H9 (cell line): ENCODE measurements at regions not wholly inside any gene's neighbourhood (a gene's known extent, or its start where the extent isn't known, plus 50 kb on each side); places are given as distances from the start of the nearest gene placed in this dataset.

Source experiments
- DNase-seq: peaks from one replicate; pipeline ENCODE4 v3.0.0-alpha.2; 2017
- H2AFZ ChIP-seq: one replicate; pipeline ENCODE4 v1.6.1; 2013; ENCODE audit warnings: mild to moderate bottlenecking, low read length, control low read depth, moderate library complexity
- H2AK5ac ChIP-seq: 2 replicates; pipeline ENCODE4 v1.6.1; 2013; ENCODE audit warnings: low read length, control low read depth, mixed read lengths; ENCODE audit not compliant: insufficient read length
- H2BK120ac ChIP-seq: one replicate; pipeline ENCODE4 v1.6.1; 2013; ENCODE audit warnings: low read depth, mild to moderate bottlenecking, low read length, control low read depth, inconsistent platforms; ENCODE audit not compliant: poor library complexity, severe bottlenecking
- H2BK12ac ChIP-seq: 2 replicates; pipeline ENCODE4 v1.6.1; 2013; ENCODE audit warnings: low read length, control low read depth, mixed read lengths, low read depth; ENCODE audit not compliant: insufficient read length
- H2BK15ac ChIP-seq: 2 replicates; pipeline ENCODE4 v1.6.1; 2013; ENCODE audit warnings: low read depth, low read length, control low read depth
- H2BK20ac ChIP-seq: one replicate; pipeline ENCODE4 v1.6.1; 2013; ENCODE audit warnings: low read depth, mild to moderate bottlenecking, low read length, control low read depth, inconsistent platforms; ENCODE audit not compliant: poor library complexity, severe bottlenecking
- H2BK5ac ChIP-seq: 2 replicates; pipeline ENCODE4 v1.6.1; 2013; ENCODE audit warnings: low read length, control low read depth, mixed read lengths; ENCODE audit not compliant: insufficient read length
- H3K14ac ChIP-seq: 2 replicates; pipeline ENCODE4 v1.6.1; 2013; ENCODE audit warnings: low read length, control low read depth; ENCODE audit not compliant: insufficient read depth
- H3K18ac ChIP-seq: 2 replicates; pipeline ENCODE4 v1.6.1; 2013; ENCODE audit warnings: low read depth, mild to moderate bottlenecking, mixed read lengths, low read length, control low read depth; ENCODE audit not compliant: insufficient read length
- H3K23ac ChIP-seq: 2 replicates; pipeline ENCODE4 v1.6.1; 2013; ENCODE audit warnings: low read length, control low read depth, mixed read lengths, low read depth; ENCODE audit not compliant: insufficient read length
- H3K23me2 ChIP-seq: 2 replicates; pipeline ENCODE4 v1.6.1; 2013; ENCODE audit warnings: low read depth, mild to moderate bottlenecking, mixed read lengths, low read length, control low read depth; ENCODE audit not compliant: insufficient read length, poor library complexity, severe bottlenecking
- H3K27ac ChIP-seq: 2 replicates; pipeline ENCODE4 v1.5.1; 2013; ENCODE audit warnings: low read length, control low read depth, mixed read lengths, low read depth; ENCODE audit not compliant: insufficient read length
- H3K27me3 ChIP-seq: 2 replicates; pipeline ENCODE4 v1.6.1; 2013; ENCODE audit warnings: low read length, control low read depth, inconsistent platforms; ENCODE audit not compliant: insufficient read depth
- H3K4ac ChIP-seq: 2 replicates; pipeline ENCODE4 v1.6.1; 2013; ENCODE audit warnings: low read depth, mild to moderate bottlenecking, control low read depth, inconsistent platforms, low read length, moderate library complexity
- H3K4me1 ChIP-seq: 2 replicates; pipeline ENCODE4 v1.6.1; 2013; ENCODE audit warnings: low read length, control low read depth, inconsistent platforms; ENCODE audit not compliant: insufficient read depth
- H3K4me2 ChIP-seq: 2 replicates; pipeline ENCODE4 v1.6.1; 2013; ENCODE audit warnings: low read length, control low read depth, mixed read lengths; ENCODE audit not compliant: insufficient read length, insufficient read depth
- H3K56ac ChIP-seq: 2 replicates; pipeline ENCODE4 v1.6.1; 2013; ENCODE audit warnings: low read depth, mild to moderate bottlenecking, mixed read lengths, low read length, control low read depth; ENCODE audit not compliant: insufficient read length
- H3K79me1 ChIP-seq: 2 replicates; pipeline ENCODE4 v1.6.1; 2013; ENCODE audit warnings: low read depth, mild to moderate bottlenecking, moderate library complexity, low read length, control low read depth, inconsistent platforms; ENCODE audit not compliant: insufficient read depth, poor library complexity, severe bottlenecking
- H3K79me2 ChIP-seq: 2 replicates; pipeline ENCODE4 v1.6.1; 2013; ENCODE audit warnings: low read length, control low read depth, inconsistent platforms; ENCODE audit not compliant: insufficient read depth
- H3K9ac ChIP-seq: 2 replicates; pipeline ENCODE4 v1.6.1; 2013; ENCODE audit warnings: low read length, control low read depth, mixed read lengths; ENCODE audit not compliant: insufficient read length; ENCODE audit errors: extremely low read depth
- H3K9me3 ChIP-seq: one replicate; pipeline ENCODE4 v1.6.1; 2013; ENCODE audit warnings: low read depth, low read length, inconsistent platforms; ENCODE audit not compliant: control insufficient read depth
- H3T11ph ChIP-seq: one replicate; pipeline ENCODE4 v1.6.1; 2013; ENCODE audit warnings: mild to moderate bottlenecking, low read length, control low read depth, inconsistent platforms
- H4K20me1 ChIP-seq: one replicate; pipeline ENCODE4 v1.6.1; 2013; ENCODE audit not compliant: control insufficient read depth, insufficient read length, insufficient read depth
- H4K5ac ChIP-seq: 2 replicates; pipeline ENCODE4 v1.6.1; 2013; ENCODE audit warnings: low read depth, mild to moderate bottlenecking, mixed read lengths, low read length, control low read depth; ENCODE audit not compliant: insufficient read length
- H4K8ac ChIP-seq: replicated peaks from 2 replicates; pipeline ENCODE4 v1.6.1; 2013; ENCODE audit warnings: low read length, control low read depth, mixed read lengths, low read depth; ENCODE audit not compliant: insufficient read length
- H4K91ac ChIP-seq: 2 replicates; pipeline ENCODE4 v1.6.1; 2013; ENCODE audit warnings: low read depth, mild to moderate bottlenecking, moderate library complexity, mixed read lengths, low read length, control low read depth; ENCODE audit not compliant: insufficient read length
- H3K27ac Mint-ChIP-seq, 3 experiments: 2 replicates in 2 of 3; 3 replicates in 1 of 3; pipeline ENCODE4 v1.8.0; 2020 to 2021; ENCODE audit warnings: mixed read lengths in 3 of 3, mild to moderate bottlenecking in 1 of 3, moderate library complexity in 1 of 3
- H3K27me3 Mint-ChIP-seq: 2 replicates; pipeline ENCODE4 v1.8.0; 2021; ENCODE audit warnings: low read depth, mild to moderate bottlenecking, moderate library complexity, mixed read lengths
- H3K36me3 Mint-ChIP-seq, 3 experiments: 2 replicates in 2 of 3; 3 replicates in 1 of 3; pipeline ENCODE4 v1.8.0; 2020 to 2021; ENCODE audit warnings: low read depth in 3 of 3, mixed read lengths in 3 of 3; ENCODE audit not compliant: insufficient read depth in 1 of 3
- H3K4me1 Mint-ChIP-seq, 2 experiments: 2 replicates each; pipeline ENCODE4 v1.8.0; 2020; ENCODE audit warnings: mixed read lengths in 2 of 2
- H3K4me3 Mint-ChIP-seq, 2 experiments: 2 replicates in 1 of 2; 3 replicates in 1 of 2; pipeline ENCODE4 v1.8.0; 2020 to 2021; ENCODE audit warnings: mild to moderate bottlenecking in 2 of 2, mixed read lengths in 2 of 2, moderate library complexity in 1 of 2
- H3K9me3 Mint-ChIP-seq, 2 experiments: 2 replicates in 1 of 2; 3 replicates in 1 of 2; pipeline ENCODE4 v1.8.0; 2020; ENCODE audit warnings: mild to moderate bottlenecking in 2 of 2, mixed read lengths in 2 of 2, moderate library complexity in 1 of 2
- CTCF ChIP-seq: fragments of 200-600 bp; sonication (generic); conservative IDR thresholded peaks from 3 replicates; pipeline ENCODE4 v1.8.0; 2021; ENCODE audit warnings: antibody characterized with exemption, mild to moderate bottlenecking
- WGBS: extraction: QIAGEN DNeasy Blood & Tissue Kit; methylation state at CpG from one replicate; pipeline ENCODE4 v1.1.7; 2013; ENCODE audit warnings: missing lambda C conversion rate, low lambda C conversion rate, mixed read lengths; ENCODE audit not compliant: insufficient read length; ENCODE audit errors: extremely low coverage; 5-methylcytosine and 5-hydroxymethylcytosine counted together

GRCh38 chr2:236665101-236665500 lies 95.5 kb downstream of the ACKR3 start:
- no peak for TF ChIP-seq CTCF
- Histone ChIP-seq H4K5ac (no peak overlapping the region), H4K8ac (no peak overlapping the region), H3K27me3 (no peaks in the 10 kb centered on the region), H2AK5ac (no peak overlapping the region), H3K27ac (no peak overlapping the region), H2AFZ (no peak overlapping the region), H3K79me2 (no peaks in the 10 kb centered on the region), H3K4me2 (no peak overlapping the region), H2BK12ac (no peak overlapping the region), H2BK120ac (no peak overlapping the region), H3K9ac (no peak overlapping the region), H2BK15ac (no peak overlapping the region), H3T11ph (no peak overlapping the region), H4K20me1 (no peaks in the 10 kb centered on the region), H3K14ac (no peak overlapping the region), H3K79me1 (no peaks in the 10 kb centered on the region), H3K23ac (no peak overlapping the region), H2BK5ac (no peak overlapping the region), H4K91ac (no peak overlapping the region), H2BK20ac (no peak overlapping the region), H3K18ac (no peak overlapping the region), H3K56ac (no peak overlapping the region), H3K4ac (no peak overlapping the region), H3K23me2 (no peaks in the 10 kb centered on the region), H3K4me1 (peaks cover 9% of the 10 kb centered on the region; the same call in 1 of the 2 replicates), H3K9me3 (no peaks in the 10 kb centered on the region)
- DNase-seq = no peak
- WGBS = no CpG with 5 or more reads among the region's 7 CpGs
- H3K36me3 Mint-ChIP-seq = peaks cover 0 to 12% (median 5%) of the 10 kb centered on the region in 3 experiments; a peak in 3 of 7 replicates
- H3K4me1 Mint-ChIP-seq = peaks cover 36 to 39% of the 10 kb centered on the region in 2 experiments
- no peak overlapping the region for H3K27ac Mint-ChIP-seq
- H3K4me3 Mint-ChIP-seq = no peak overlapping the region
- H3K9me3 Mint-ChIP-seq = peaks cover 9 to 13% of the 10 kb centered on the region in 2 experiments
- H3K27me3 Mint-ChIP-seq = no peaks in the 10 kb centered on the region; the same call in none of the 2 replicates
